Activated T-cell treated with anti-CD3 and anti-CD28 coated beads, Interleukin-2, amount 50 U/mL, for 1 hour (primary cell): ENCODE measurements at regions not wholly inside any gene's neighbourhood (a gene's known extent, or its start where the extent isn't known, plus 50 kb on each side); places are given as distances from the start of the nearest gene placed in this dataset.

Experiments
- DNase-seq: peaks from one replicate; pipeline ENCODE4 v3.0.0-alpha.2; 2020

DNA sequence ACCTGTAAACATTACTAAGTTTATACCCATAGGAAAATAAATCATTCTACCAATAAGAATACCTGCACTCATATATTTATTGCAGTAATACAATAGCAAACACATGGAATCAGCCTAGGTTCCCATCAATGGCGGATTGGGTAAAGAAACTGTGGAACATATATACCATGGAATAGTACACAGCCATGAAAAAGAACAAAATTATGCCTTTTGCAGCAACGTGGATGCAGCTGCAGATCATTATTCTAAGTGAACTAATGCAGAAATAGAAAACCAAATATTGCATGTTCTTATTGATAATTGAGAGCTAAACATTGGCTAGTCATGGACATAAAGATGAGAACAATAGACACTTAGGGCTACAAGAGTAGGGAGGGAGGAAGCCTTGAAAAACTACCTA is 667.4 kb upstream of the WWC1 start:
- DNase-seq: no peak

DNA sequence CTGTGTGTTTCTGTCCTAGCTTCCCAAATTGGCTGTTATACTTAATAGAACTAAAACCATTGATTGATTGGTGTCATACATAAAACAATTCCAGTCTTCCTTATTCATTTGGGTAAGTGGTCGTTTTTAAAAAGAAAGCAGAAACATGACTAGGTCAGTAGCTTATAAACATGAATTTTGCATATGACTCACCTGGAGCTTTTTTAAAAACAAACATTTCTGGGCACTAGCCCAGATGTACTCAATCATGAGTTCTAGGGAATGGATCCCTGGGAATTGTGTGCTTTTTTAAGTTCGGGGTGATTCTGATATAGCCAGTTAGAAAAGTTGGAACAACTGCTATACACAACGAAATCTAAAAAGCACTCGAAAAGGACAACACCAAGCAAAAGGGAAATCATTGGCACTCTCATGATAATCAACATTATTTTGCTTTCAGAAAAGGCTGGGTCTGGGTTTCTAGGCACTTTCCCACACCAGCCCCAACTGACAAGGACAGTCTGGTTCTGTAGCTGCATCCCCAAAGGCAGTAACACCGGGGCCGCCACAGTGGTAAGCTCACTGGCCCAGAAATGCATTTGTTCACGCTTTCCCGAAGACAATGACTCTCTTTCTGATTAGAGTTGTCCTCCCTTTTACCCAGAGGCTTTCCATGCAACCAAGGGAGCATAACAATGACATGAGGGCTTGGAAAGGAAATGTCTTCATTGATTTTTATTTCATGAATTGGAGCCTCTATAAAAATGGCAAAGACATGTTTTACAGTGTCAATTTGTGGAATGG is 664.9 kb upstream of the WWC1 start:
- no peak for DNase-seq

DNA sequence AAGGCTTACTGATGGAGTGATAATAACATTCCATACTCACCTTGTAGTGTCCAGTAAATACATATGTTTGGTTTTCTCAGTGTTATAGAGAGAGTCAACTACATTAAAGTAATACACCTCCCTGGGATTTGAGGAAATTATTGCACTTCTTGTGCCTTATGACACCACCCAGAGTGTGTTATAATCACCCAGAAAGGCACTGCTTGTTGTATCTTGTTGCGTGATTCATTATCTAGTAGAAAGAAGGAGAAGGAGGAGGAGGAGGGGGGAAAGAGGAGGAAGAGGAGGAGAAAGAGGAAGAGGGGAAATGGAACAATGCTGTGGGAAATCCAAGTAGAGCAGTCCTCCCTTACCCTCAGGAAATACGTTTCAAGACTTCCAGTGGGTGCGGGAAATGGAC is 661.8 kb upstream of the WWC1 start:
- DNase-seq: no peak

DNA sequence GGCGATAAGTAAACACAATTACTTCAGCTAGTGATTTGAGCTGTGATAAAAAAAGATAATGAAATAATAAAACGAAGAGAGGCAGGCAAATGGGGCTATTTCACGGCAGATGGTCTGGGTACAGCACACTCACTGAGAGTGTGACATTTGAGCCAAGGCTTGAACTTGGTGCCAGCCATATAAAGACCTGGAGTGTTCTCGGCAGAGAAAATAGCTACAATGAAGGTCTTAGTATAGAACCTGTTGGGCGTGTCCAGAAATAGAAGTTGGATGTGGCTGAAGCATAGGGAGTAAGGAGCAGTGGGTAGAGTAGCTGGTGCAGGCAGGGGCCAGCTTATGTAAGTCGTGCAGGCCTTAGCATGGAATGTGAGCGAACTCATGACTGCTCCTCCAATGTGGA is 660.3 kb upstream of the WWC1 start:
- DNase-seq: no peak

DNA sequence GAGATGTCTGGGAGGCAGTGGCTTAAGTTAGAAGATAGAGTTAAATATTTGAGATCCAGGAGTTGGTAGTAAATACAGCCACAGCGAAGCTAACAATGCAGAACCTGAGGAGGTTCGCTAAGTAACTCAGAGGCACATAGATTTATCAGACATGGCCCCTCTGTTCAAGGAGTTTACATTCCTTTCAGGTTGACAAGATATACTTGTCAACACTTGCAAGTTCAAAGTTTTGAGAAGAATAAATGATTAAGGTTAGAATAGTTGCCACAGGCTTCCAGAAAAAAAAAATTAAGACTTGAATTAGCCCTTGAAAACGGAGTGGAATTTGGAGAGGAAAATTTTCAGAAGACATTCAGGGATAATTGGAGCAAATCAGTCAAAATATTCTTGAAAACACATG is 658.3 kb upstream of the WWC1 start:
- DNase-seq: no peak

DNA sequence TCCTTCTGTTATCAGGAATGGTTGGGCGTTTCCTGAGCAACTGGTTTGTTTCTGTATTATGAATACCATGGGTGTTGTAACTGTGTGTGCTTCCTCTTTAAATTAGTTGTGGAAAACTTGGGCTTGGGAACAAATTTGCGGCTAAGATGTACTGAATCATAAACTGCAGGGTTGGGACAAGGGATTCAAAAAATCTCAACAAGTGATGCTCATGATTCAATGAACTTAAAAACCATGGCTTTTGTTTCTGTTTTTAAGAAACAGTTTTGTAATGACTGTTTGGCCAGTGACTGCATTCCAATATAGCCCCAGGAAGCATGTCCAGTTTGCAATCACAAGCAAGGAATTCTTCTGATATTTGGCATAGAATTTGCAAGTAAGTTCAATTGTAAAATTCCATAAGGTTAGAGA is 657.5 kb upstream of the WWC1 start:
- no peak for DNase-seq

DNA sequence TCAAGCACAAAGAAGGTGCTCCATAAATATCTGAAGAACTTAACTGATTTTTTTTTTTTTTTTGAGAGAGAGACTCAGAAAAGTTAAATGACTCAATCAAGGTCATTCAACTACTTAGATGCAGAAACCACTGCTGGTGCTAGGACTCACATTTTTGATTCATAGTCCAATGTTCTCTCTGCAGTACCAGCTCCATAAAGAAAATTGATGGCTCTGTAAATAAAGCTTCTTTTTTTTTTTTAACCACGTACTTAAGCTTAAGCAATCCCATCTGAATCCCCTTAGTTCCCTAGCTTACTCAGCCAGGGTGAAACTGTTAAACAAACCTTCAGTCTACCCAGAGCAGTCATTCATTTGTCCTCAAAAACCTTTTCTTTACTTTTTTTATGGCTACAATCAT is 657.0 kb upstream of the WWC1 start:
- no peak for DNase-seq

DNA sequence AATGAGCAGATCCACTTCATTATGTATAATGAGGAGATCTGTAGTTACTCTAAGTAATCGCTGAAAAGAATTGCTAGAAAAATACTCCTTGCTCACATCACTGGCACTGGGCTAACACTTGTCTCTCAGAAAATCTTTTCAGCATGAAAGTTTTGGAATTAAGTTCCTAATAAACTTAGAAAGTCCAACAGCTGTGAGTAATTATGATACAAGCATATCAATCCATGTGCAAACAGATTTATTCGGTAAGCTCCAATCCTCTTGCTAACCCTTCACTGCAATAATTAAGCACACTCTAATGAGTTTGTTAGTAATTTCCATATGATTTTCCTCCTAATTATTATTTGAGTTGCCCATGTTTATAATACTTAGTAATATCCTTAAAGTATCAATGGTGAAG is 652.6 kb upstream of the WWC1 start:
- no peak for DNase-seq

DNA sequence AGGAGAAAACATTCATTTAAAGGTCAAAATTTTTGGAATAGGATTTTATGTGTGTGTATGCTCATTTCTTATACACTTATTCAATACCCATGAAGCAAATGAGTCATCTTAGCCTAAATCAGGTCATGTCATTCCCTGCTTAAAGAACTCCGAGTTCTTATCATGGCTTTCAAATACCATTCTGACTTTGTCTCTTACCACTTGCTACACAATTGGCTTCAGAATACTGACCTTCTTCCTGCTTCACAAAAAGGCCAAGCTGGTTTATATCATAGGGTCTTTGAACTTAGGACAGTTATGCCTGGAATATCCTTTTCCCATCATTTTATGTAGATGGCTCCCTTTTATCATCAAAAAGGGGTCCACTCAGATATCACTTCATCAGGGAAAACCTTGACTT is 652.2 kb upstream of the WWC1 start:
- no peak for DNase-seq

DNA sequence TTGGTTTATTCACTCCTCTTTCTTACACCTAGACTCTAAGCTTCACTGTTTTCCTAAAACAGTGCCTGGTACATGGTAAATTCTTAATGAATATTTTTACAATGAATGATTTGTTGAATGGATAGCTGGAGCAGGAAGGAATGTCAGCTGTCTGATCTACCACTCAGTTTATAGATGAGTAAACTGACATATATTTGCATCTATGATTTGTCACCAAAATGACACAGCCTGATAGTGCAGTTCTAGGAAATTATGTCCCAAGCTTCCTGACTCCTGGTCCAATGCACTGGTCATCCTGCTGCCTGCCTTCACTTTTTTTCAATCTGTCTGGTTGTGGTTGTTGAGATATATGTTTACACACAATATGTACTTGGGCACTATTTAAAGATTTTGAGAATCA is 651.7 kb upstream of the WWC1 start:
- no peak for DNase-seq

DNA sequence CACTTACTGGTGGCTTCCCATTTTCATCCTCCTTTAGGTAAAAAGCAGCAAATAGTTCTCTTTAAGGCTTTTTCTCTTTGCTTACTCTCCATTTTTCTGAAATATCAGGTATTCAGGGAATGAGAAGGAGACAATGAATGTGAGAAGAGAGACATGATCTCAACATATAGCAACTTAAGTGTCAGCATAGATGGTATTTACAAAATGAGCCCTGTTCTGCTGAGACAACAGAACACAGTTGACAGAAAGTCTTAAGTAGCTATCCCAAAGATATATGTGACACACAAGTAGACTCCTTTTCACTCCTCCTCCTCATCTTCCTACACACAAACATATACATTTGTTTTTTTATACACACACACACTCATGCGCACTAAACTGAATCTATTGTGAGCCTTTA is 649.3 kb upstream of the WWC1 start:
- no peak for DNase-seq

DNA sequence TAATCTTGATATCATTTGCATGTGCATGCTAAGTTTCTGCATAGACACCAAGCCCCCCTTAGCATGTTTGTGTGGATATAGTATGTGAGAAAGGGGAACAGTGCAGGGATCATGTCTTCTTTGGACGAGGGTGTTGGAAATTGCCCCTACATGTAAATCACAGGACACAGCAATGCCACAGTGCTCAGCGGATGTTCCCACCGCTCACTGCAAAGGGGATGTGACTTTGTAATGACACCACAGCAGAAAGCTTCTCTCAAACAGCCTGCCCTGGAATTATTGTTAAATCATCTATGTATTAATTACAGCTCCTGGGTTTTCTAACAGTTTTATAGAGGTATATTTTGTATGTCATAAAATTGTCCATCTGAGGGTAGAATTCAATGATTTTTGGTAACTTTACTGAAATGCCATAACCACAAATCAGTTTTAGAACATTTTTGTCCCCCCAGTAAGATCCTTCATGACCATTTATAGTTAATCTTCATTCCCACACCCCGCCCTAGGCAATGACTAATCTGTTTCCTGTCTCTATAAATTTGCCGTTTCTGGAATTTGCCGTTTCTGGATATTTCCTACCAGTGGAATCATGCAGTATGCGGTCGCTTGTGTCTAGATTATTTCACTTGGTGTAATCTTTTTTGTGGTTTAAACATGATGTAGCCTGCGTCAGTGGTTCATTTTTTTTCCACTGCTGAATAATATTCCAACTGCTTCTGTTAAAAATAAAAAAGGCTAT is 648.5 kb upstream of the WWC1 start:
- DNase-seq: no peak

DNA sequence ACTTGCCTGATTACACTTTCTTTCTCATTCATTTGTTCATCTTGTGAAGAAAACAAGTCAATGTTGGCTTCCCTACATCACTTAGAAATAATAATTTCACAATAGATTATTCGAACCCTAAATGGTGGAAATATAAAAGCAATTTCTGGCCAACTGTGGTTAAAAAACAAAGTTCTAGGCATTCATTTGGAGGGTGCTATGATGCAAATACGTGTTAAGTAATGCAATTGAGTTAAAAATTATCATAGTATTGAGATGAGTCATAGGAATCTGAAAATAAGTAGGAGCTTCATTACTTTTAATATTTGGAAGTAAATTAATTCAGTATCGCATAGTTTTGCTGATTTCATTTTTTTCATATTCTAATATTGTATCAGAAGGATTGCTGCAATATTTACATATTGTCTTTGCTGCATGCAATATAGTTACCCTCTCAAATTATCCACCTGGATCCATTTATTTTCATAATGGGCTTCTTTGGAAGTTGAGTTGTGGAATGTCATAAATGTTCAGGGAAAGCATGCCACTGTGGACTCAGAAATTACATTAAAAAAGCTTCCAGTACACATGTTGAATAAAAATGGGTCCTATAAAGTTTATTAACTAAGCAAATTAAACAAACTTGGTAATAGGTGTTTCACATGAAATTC is 647.7 kb upstream of the WWC1 start:
- DNase-seq: no peak

DNA sequence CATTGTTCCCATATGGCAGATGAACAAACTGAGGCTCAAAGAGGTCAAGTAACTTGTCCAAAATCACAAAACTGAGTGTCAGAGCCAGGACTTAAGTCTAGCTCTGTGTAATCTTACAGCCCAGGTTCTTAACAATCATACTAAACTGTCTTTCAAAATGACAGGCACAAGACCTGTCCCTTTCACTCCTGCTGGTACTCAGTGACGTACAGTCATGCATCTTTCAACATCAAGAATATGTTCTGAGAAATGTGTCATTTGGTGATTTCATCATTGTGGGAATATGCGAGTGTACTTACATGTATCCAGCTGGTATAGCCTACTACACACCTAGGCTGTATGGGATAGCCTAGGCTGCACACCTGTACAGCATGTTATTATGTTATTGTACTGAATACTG is 646.8 kb upstream of the WWC1 start:
- DNase-seq: no peak

DNA sequence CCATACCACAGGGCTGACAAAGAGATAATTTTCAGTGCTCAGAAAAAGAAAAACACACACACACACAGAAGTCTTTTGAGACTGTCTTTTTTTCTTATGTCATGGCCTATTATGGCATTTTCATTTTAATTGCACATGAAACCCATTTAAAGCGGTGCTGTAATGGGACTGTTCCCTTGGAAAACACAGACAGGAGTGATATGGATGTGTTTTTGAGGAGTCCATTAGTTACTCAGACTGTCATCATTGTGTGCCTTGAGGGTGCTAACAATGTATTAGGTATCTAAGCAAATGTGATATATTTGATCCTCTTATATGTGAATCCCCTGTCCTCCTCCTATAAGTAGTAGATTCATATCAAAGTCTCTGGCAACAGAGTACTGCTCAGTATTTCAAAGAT is 642.0 kb upstream of the WWC1 start:
- no peak for DNase-seq

DNA sequence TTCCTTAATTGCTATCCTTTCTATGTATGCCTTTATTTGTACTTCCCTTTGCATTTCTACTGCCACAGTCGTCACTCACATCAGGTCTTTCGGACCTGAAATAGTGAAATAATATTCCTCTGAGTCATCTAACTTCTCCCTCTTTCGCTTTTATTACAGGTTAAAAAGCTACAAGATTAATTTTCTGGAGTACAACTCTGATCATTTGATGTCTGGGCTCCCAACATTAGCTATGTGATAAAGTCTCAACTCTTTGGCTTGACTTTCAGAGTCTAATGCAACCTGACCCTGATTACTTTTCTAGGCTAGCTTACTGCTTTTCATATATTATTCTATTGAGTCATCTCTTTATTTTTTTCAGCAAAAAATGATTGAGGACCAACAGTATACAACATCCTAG is 638.8 kb upstream of the WWC1 start:
- no peak for DNase-seq

DNA sequence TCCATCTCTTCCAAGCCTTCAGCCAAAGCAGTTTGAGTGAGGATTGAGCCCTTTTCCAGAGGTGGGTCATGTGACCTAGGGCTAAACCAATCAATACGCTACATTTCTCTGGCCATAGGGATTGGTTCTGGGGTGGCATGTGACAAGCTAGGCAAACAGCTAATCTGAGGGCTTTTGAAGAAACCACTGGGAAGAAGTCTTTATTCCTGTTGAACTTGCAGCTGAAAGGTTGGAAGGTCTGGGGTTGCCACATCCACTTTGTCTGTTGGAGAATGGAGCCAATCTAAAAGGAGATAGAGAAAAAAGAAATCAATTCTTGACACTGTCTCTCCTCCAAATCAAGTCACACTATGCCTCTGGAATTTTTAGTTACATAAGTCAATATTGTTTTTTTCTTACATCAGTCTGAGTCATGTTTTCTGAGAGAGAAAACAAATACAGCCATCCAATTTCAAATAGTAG is 637.8 kb upstream of the WWC1 start:
- DNase-seq: no peak

DNA sequence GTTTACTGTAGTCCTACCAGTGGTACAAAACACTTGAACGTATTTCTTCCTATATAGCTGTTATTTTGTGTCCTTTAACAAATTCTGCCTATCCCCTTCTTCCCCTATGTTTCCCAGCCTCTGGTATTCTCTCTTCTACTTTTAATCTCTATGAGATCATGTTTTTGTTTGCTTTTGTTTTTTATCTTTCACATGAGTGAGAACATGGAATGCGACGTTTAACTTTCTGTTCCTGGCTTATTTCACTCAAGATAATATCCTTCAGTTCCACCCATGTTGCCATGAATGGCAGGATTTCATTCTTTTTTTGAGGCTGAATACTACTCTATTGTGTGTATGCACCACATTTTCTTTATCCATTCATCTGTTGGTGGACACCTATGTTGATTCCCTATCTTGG is 634.4 kb upstream of the WWC1 start:
- no peak for DNase-seq

DNA sequence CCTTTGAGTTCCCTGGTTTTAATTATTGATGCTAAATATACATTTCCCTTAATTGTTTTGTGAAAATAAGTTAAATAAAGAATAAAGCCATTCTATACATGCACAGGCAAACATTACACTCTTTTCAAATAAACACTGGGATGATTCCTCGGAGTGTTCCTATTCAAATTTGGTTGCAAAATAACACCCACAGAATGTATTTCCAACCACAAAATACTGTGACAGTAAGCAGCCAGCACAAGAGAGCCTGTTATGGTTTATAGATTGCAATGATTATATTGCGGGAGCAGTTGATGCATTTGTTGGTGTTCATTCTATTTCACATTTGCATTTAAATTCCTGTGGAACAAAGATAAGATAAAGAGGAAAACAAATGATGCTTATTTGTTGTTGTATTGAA is 632.6 kb upstream of the WWC1 start:
- DNase-seq: no peak

DNA sequence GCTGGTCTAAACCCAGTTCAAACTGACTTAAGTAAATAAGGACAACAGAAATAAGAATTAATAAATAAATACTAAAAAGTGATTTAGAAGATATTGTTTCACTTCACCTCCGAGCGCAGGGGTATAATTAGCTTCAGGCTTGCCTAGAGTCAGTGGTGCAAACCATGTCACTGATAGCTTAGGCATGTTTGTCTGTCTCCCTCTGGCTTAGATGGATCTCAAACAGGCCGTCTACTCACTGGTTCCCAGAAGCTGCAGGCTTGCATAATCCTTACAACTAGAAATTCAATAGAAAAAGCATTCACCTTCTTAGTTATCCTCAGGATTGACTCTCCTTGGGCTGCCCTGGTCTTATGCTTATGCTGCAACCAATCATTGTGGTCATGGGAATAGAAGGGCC is 629.8 kb upstream of the WWC1 start:
- DNase-seq: no peak

DNA sequence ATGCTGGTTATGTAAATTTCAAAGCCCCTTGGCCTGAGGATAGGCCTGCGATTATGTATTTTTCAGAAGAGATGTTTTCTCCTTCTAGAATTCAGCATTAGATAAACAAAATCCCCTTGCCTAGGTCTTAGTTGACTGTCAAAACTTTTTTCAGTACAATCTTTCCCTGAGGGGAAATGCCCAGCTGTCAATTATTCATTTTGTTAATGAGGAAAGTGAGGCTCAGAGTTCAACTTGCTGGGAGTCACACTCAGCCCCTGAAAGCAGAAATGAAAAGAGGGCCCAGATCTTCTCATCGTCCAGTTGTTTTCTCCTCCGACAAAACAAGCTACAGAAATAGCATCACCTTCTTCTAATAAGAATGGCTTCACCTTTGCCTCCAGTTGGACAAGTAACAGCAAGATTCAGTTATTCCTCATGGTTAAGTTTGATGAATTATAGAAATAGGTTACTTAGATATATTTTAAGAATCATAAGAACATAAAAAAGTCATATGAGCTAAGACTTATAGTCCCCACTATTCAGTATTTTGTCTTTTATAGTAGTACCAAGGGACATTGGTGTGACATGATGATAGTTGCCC is 627.1 kb upstream of the WWC1 start:
- no peak for DNase-seq

DNA sequence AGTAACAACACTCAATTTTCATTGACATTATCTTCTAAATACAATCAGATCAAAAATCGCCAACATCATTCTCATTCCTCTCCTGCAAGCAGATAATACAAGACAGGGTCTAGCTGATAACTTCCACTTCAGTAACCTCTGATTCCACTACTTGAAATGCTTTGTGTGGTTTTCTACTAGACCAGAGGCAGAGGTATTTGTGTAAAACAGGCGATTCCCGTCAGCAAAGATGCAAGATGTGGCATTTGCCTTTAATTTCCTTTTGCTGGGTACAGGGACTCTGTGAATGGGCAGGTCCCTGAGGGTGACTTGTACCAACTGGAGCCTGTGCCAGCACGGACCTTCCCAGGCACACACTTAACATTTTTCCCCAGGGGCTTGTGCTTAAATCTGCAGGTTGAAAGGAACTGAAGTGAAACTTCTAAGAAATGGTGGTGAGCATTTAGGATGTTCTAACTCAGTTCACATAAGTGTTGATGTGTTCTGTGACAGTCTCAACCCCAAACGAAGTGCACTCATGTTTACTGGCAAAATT is 625.5 kb upstream of the WWC1 start:
- DNase-seq: no peak

DNA sequence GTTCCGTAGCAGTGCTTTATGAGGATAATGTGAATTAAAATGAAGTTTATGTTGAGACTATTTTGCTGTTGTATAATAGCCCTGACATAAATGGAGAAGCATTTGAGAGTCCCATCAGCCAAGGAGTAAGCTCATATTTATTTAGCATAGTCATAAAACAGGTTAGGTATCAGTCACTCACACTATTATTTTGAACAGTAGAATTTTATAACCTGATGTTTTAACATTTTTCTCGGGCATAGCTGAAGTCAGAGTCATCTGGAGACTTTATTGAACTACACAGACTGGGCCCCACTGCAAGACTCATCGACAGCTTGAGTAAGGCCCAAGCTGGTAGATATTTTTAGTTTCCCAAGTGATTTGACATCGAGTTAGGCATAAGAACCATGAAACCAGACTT is 620.3 kb upstream of the WWC1 start:
- no peak for DNase-seq

DNA sequence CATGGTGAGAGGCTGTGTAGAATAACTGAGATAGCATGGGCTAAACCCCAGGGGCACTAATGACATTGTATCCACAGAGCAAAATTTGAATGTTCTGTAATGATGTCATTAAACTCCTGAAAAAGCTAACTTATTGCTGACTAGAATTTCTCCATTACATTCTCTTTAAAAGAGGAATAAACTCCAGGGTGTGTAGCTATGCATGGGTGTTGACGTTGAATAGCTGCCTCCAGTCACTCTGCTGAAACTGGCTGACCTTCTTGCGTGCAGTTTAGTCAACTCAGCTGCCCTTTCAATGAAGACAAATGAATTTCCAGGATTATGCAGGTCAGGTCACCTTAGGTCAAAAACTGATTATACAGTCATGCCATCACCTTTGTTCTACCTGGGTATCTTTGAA is 617.5 kb upstream of the WWC1 start:
- DNase-seq: no peak
